T-helper 1 cell (primary cell): ENCODE measurements at regions not wholly inside any gene's neighbourhood (a gene's known extent, or its start where the extent isn't known, plus 50 kb on each side); places are given as distances from the start of the nearest gene placed in this dataset.

Experiments used
- DNase-seq, 5 donors: peaks; one replicate each; pipeline ENCODE4 v3.0.0-alpha.2; 2012 to 2020

DNA sequence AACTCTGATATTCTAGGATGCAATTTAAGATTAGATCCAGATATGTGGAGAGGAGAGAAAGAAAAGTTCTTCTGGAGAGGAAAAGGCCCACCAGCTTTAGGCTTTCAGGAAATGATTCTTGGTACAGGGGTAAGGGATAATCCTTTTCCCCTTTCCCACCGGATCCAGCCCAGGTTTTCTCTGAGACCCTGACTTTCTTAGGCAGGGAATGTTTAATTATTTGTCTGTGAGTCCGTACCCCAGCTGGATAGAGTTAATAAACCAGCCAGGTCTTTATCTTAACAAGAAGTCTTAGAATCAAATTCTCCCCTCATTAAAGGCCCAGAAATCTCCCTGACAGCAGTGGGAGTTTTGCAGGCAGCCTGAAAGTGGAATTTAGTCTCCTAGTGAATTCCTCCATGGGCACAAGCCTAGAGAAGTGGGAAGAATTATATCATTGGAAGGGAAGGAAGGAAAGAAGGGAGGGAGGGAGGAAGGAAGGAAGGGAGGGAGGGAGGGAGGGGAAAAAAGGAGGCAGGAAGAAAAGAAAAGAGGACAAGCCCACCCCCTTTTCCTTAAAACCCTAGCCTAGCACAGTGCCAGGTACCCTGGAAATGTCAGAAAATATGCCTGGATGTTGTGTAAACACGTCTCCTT is 189.0 kb downstream of the PLPP3 start:
- DNase-seq, result no peak

DNA sequence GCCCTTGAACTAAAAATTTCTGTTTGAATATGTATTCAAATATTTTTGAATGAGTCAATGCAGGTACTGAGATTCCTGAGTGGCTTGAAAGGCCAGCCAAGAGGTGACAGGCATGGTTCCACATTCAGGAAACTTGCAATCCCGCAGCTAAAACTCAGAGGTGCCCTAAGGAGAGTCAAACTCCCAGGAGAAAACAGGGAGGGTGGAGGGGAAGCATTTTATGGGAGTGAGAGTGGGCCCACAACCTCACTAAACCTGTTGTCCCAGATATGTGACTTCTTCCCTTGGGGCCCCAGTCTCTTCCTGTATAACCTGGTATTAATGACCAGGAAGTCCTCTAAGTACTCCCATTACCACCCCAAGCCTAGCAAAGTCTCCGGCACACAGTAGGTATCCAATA is 189.6 kb downstream of the PLPP3 start:
- DNase-seq, result no peak

- DNase-seq, result no peak
Measured at GRCh38 chr1:56387071-56387740, 192.2 kb downstream of the PLPP3 start.

GRCh38 chr1:56385314-56385713 is 194.0 kb downstream of the PLPP3 start:
- DNase-seq, result no peak

- no peak for DNase-seq
Measured at GRCh38 chr1:56382929-56383328, 196.4 kb downstream of the PLPP3 start.

DNA sequence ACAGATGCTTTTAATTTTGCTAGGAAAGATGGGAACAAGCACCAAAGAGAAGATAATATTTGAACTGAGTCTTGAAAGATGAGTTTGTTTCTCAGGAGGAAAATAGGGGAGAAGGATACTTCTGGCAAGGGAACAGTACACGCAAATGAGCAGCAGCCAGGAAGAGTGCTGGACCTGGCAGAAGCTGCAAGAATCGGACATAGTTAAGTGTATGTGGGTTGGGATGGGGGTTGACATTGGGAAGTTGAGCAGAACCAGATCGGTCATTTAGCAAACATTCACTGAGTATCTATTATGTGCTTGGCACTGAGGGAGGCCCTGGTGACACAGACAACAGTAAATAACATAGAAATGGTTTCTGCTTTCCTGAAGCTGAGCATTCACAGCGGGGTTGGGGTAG is 198.8 kb downstream of the PLPP3 start:
- no peak for DNase-seq

GRCh38 chr1:56378341-56379070 is 200.9 kb downstream of the PLPP3 start:
- no peak for DNase-seq

- DNase-seq, result no peak
Measured at GRCh38 chr1:56377431-56377830, 201.9 kb downstream of the PLPP3 start.

GRCh38 chr1:56376188-56376984 is 203.0 kb downstream of the PLPP3 start:
- no peak for DNase-seq

DNA sequence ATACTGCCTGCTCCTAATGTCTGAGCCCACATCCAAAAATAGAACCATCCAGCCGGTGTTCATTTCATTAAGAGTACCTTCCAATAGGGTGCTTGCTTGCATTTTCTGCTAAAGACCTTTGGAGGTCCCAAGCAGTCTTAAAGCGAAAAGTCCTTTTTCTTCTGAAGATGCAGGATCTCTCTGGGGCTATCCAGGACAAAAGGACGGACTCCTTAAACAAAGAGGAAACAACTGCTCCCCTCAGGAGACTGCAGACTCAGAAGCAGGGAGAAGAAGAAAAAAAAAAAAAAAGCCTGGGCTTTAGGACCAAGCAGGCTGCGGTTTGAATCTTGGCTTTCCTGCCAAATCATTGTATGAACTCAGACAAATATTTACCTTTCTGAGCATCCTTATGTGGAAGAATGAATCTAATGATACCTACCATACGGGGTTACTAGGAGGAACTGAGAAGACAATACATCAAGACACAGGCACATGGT is 204.0 kb downstream of the PLPP3 start:
- DNase-seq, result no peak

GRCh38 chr1:56374026-56374974 is 205.1 kb downstream of the PLPP3 start:
- no peak for DNase-seq

DNA sequence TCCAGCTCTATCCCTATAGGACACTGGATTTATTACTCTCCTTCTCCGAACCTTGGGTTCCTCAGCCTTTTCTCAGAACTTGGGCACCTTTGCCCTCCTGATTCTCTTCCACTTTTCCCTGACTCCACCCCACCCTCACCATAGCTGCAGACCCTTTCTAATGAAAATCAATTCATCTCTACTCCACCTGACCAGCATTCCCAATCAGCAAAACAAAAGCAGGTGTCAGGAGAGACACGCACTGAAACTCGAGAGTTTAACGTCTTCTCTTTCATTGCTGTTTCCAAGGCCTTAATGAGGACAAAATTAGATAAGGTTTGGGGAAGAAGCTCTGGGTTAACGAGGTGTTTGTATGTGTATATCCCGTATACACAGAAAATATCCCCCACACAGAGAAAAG is 208.8 kb downstream of the PLPP3 start:
- no peak for DNase-seq

- DNase-seq, result no peak
Measured at GRCh38 chr1:56363007-56363770, 216.2 kb downstream of the PLPP3 start.

GRCh38 chr1:56360021-56360420 is 219.3 kb downstream of the PLPP3 start:
- no peak for DNase-seq

DNA sequence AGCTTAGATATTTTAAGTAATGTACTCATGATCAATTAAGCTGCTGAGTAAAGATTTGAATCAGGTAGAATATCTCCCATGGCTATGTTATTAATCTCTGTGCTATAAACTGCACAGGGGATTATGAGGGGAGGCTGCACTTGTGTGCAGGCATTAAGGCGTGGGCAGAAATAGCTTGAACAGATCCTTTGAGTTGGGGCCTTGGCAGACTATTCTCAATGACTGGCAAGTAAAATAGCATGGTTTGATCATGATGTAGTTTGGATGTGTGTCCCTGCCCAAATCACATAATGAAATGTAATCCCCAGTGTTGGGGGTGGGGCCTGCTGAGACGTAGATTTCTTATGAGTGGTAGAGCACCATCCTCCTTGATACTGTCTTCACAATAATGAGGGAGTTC is 220.3 kb downstream of the PLPP3 start:
- no peak for DNase-seq

DNA sequence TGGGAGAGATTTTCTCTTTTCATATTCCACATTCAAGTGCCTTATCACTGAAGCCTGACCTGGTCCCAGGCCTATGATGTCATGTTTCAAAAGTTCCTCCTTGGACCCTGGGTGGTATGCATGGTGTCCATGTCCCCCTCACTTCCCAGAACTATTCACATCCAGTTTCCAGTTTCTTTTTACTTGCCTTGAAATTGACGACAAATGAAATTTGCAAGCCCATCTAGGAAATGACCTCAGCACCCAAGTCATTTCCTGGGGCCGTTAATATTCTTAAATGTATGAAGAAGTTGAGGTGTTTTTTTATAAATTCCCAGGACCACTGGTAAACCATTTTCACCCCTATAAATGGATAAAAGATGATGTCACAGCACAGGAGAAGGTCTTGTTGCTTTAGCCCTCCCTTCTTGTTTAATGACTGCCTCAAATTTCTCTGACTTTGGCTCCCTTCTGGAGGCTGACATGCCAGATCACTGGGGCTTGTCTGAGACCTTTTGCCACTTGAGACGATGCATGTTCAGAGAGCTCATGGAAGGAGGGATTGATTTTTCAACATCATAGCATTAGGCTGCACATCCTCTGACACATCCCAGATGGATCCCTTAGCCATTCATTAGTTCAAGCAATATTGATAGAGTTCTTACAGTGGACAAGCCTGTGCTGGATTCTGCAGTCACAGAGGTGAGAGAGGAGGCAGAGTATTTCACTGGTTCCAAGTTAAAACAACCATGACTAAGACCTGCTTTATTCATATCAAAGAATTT is 221.3 kb downstream of the PLPP3 start:
- no peak for DNase-seq

- no peak for DNase-seq
Measured at GRCh38 chr1:56356376-56356990, 222.9 kb downstream of the PLPP3 start.

GRCh38 chr1:56355918-56356317 is 223.4 kb downstream of the PLPP3 start:
- no peak for DNase-seq

DNA sequence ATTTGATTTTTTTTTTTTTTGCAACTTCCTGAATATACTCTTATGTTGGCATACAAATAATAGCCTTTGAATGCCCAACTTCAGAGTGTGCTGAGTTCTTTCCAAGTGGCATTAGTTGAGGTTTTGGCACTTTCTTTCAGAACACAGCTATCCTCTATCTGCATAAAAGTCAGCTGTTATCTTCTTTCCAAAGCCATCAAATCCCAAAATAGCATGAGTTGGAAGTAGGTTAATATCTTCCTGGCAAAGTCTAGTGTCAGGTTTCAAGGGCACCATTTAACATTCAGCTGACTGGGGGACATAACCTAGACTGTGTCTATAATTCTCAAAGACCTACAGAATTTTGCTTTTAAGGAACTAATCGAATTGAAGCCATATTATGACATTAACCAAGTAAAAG is 223.9 kb downstream of the PLPP3 start:
- DNase-seq, result no peak

GRCh38 chr1:56345831-56346230 is 233.5 kb downstream of the PLPP3 start:
- no peak for DNase-seq
